ENCODE measurements at regions not wholly inside any gene's neighbourhood (a gene's known extent, or its start where the extent isn't known, plus 50 kb on each side); places are given as distances from the start of the nearest gene placed in this dataset.

DNA sequence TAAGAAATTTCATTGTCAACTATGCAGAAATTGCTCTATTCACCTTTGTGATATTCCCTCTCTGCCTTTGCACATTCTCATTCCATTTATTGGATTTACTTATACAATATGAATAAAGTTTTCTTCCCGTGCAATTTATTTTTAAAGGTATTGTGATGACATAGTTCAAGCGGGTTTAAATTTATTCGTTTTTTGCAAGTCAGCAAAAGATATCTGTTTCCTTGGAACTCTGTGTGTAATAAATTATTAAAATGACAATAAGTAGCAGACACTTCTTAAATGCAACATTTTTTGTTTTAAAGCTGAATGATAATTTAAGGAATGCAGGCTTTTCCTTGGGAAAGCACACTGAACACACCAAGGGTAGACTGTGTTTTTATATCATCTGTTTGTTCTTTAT lies 143.1 kb downstream of the SLC41A2 start:
- DNase-seq (ENCODE audit: low read depth in 2 of 2) = no peak
- TF ChIP-seq, protein P1, sequence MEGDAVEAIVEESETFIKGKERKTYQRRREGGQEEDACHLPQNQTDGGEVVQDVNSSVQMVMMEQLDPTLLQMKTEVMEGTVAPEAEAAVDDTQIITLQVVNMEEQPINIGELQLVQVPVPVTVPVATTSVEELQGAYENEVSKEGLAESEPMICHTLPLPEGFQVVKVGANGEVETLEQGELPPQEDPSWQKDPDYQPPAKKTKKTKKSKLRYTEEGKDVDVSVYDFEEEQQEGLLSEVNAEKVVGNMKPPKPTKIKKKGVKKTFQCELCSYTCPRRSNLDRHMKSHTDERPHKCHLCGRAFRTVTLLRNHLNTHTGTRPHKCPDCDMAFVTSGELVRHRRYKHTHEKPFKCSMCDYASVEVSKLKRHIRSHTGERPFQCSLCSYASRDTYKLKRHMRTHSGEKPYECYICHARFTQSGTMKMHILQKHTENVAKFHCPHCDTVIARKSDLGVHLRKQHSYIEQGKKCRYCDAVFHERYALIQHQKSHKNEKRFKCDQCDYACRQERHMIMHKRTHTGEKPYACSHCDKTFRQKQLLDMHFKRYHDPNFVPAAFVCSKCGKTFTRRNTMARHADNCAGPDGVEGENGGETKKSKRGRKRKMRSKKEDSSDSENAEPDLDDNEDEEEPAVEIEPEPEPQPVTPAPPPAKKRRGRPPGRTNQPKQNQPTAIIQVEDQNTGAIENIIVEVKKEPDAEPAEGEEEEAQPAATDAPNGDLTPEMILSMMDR (IDR thresholded peaks at IDR 0.05; ENCODE audit: low read depth, low read length) = no peak
- no peak overlapping the region for H3K4me3 ChIP-seq (replicated peaks in 1 of 2; ENCODE audit: low read depth in 2 of 2, low read length in 2 of 2)

Data from cardiac fibroblast (primary cell).